HCT116 (cell line): ENCODE measurements at regions not wholly inside any gene's neighbourhood (a gene's known extent, or its start where the extent isn't known, plus 50 kb on each side); places are given as distances from the start of the nearest gene placed in this dataset.

Experiments used
- ATAC-seq: fragments of 200-7000 bp; cut with Tn5 transposase; 2 replicates; pipeline ENCODE4 v1.9.1; 2020; ENCODE audit warnings: mild to moderate bottlenecking, moderate library complexity
- BruUV-seq: library from RNA; stranded (reverse); fragments of 400-500 nt; replicated peaks from 2 replicates; lab custom pipeline; 2021; lab: Mats Ljungman, UMichigan
- CTCF ChIA-PET: fragments of 300-600 bp; sonication (Branson Sonifier 250); formaldehyde crosslinking; loops from one replicate; lab custom pipeline; 2021; ENCODE audit warnings: antibody characterized with exemption; lab: Charles Lee
- POLR2A ChIA-PET: fragments of 300-600, 350-600 bp; sonication (Branson Sonifier 250); formaldehyde crosslinking; loops from one replicate; lab custom pipeline; 2021; ENCODE audit warnings: antibody characterized with exemption; lab: Charles Lee
- RAD21 ChIA-PET, 2 experiments: fragments of 300-600 bp; sonication (Branson Sonifier 250); formaldehyde crosslinking; loops; one replicate each; lab custom pipeline; 2023; ENCODE audit warnings: low total read pairs in 2 of 2; ENCODE audit not compliant: uncharacterized antibody in 2 of 2, unreplicated experiment in 2 of 2, low non-redundant PET in 1 of 2; lab: Charles Lee
- DNase-seq: peaks from one replicate; pipeline ENCODE4 v3.0.0-alpha.2; 2010; ENCODE audit warnings: low read depth, low spot score
- H2AFZ ChIP-seq: fragments of 200-600 bp; shearing (Covaris generic), sonication (generic); 2 replicates; pipeline ENCODE4 v1.6.1; 2017; ENCODE audit warnings: low read depth, mixed run types, mixed read lengths, antibody characterized with exemption, low read length; ENCODE audit not compliant: poor library complexity, severe bottlenecking
- H3K27ac ChIP-seq: 2 replicates; pipeline ENCODE4 v1.5.1; 2012; ENCODE audit warnings: low read depth, low read length
- H3K27me3 ChIP-seq: fragments of 200-600 bp; sonication (generic); 2 replicates; pipeline ENCODE4 v1.6.1; 2016; ENCODE audit warnings: mixed run types, low read length, mixed read lengths; ENCODE audit not compliant: insufficient read depth
- H3K36me3 ChIP-seq, 2 experiments: fragments of 200-500 bp in 1 of 2; fragments of 200-600 bp in 1 of 2; sonication (Bioruptor generic) in 1 of 2; sonication (generic) in 1 of 2; 2 replicates each; pipeline versions ENCODE4 v1.5.1 to v1.6.1; 2014 to 2016; ENCODE audit warnings: low read length in 2 of 2, inconsistent platforms in 1 of 2, mixed read lengths in 1 of 2, mixed run types in 1 of 2; ENCODE audit not compliant: insufficient read depth in 2 of 2, control insufficient read depth in 1 of 2
- H3K4me1 ChIP-seq, 2 experiments: fragments of 200-600 bp in 1 of 2; sonication (generic) in 1 of 2; 2 replicates each; pipeline versions ENCODE4 v1.5.1 to v1.6.1; 2012 to 2017; ENCODE audit warnings: low read length in 2 of 2, inconsistent platforms in 1 of 2, mild to moderate bottlenecking in 1 of 2, mixed read lengths in 1 of 2, mixed run types in 1 of 2, moderate library complexity in 1 of 2; ENCODE audit not compliant: insufficient read depth in 2 of 2, control insufficient read depth in 1 of 2
- H3K4me2 ChIP-seq: fragments of 200-600 bp; sonication (generic); 2 replicates; pipeline ENCODE4 v1.6.1; 2017; ENCODE audit warnings: mixed run types, low read length, mixed read lengths
- H3K4me3 ChIP-seq, 2 experiments: fragments of 200-600 bp in 1 of 2; sonication (generic) in 1 of 2; replicated peaks in 1 of 2; 2 replicates each; pipeline ENCODE4 v1.5.1; 2011 to 2016; ENCODE audit warnings: low read length in 2 of 2, control low read depth in 1 of 2, low read depth in 1 of 2, mild to moderate bottlenecking in 1 of 2, mixed read lengths in 1 of 2, mixed run types in 1 of 2
- H3K79me2 ChIP-seq: fragments of 200-600 bp; sonication (generic); 2 replicates; pipeline ENCODE4 v1.6.1; 2017; ENCODE audit warnings: mild to moderate bottlenecking, mixed run types, low read length, moderate library complexity, mixed read lengths; ENCODE audit not compliant: insufficient read depth
- H3K9ac ChIP-seq: fragments of 200-600 bp; sonication (generic); 2 replicates; pipeline ENCODE4 v1.6.1; 2016; ENCODE audit warnings: low read length, mixed read lengths
- H3K9me2 ChIP-seq: fragments of 200-600 bp; sonication (generic), shearing (Covaris generic); 2 replicates; pipeline ENCODE4 v1.6.1; 2017; ENCODE audit warnings: mixed run types, mild to moderate bottlenecking, moderate library complexity; ENCODE audit not compliant: insufficient read depth
- H3K9me3 ChIP-seq, 2 experiments: fragments of 200-500 bp in 1 of 2; fragments of 200-600 bp in 1 of 2; sonication (Bioruptor generic) in 1 of 2; sonication (generic) in 1 of 2; 2 replicates each; pipeline ENCODE4 v1.6.1; 2014 to 2017; ENCODE audit warnings: low read length in 2 of 2, mixed read lengths in 2 of 2, inconsistent platforms in 1 of 2, low read depth in 1 of 2, mild to moderate bottlenecking in 1 of 2, mixed run types in 1 of 2, moderate library complexity in 1 of 2; ENCODE audit not compliant: control insufficient read depth in 1 of 2, insufficient read depth in 1 of 2
- H4K20me1 ChIP-seq: fragments of 200-600 bp; sonication (generic), shearing (Covaris generic); 2 replicates; pipeline ENCODE4 v1.6.1; 2017; ENCODE audit warnings: mixed run types, mild to moderate bottlenecking, moderate library complexity; ENCODE audit not compliant: insufficient read depth
- EGR1 ChIP-seq: IDR thresholded peaks from 2 replicates; pipeline ENCODE4 v1.6.1; 2012; ENCODE audit warnings: low read depth
- FOSL1 ChIP-seq: IDR thresholded peaks from 2 replicates; pipeline ENCODE4 v1.6.1; 2012; ENCODE audit warnings: low read depth
- POLR2A ChIP-seq: IDR thresholded peaks from 2 replicates; pipeline ENCODE4 v1.7.0; 2011; ENCODE audit warnings: borderline replicate concordance; ENCODE audit not compliant: insufficient read depth, insufficient read length; ENCODE audit errors: extremely low read depth
- POLR2AphosphoS5 ChIP-seq: IDR thresholded peaks from 2 replicates; pipeline ENCODE4 v1.6.1; 2011; ENCODE audit warnings: mild to moderate bottlenecking, low read depth, low read length, moderate library complexity
- RAD21 ChIP-seq: IDR thresholded peaks from 2 replicates; pipeline ENCODE4 v1.6.1; 2012; ENCODE audit warnings: low read depth, mild to moderate bottlenecking
- SIN3A ChIP-seq: IDR thresholded peaks from 2 replicates; pipeline ENCODE4 v1.6.1; 2012; ENCODE audit warnings: low read depth
- SP1 ChIP-seq: IDR thresholded peaks from 2 replicates; pipeline ENCODE4 v1.6.1; 2012; ENCODE audit warnings: low read depth
- TCF7L2 ChIP-seq: IDR thresholded peaks from 2 replicates; pipeline ENCODE4 v1.7.0; 2011; ENCODE audit warnings: borderline replicate concordance, inconsistent platforms; ENCODE audit not compliant: insufficient read depth, insufficient read length; ENCODE audit errors: extremely low read depth
- YY1 ChIP-seq: IDR thresholded peaks from 2 replicates; pipeline ENCODE4 v1.6.1; 2011; ENCODE audit warnings: low read length, low read depth, moderate library complexity, mild to moderate bottlenecking; ENCODE audit not compliant: insufficient replicate concordance; ENCODE audit errors: extremely low read depth
- ZFX ChIP-seq: fragments of 450-650 bp; IDR thresholded peaks from 2 replicates; pipeline ENCODE4 v1.6.1; 2017
- ZNF274 ChIP-seq: fragments of 200-500 bp; sonication (Bioruptor generic); IDR thresholded peaks from 2 replicates; pipeline ENCODE4 v1.6.1; 2014; ENCODE audit warnings: mild to moderate bottlenecking, low read depth, low read length, inconsistent platforms
- intact Hi-C: fragments of 100-400 bp; cut with micrococcal nuclease; formaldehyde crosslinking; loops from 2 replicates; pipeline ENCODE4 v1.10.0; 2022
- TF ChIP-seq, protein P1 (sequence below): IDR thresholded peaks from 2 replicates; pipeline ENCODE4 v1.6.1; 2011; ENCODE audit warnings: mild to moderate bottlenecking, low read length, moderate library complexity; ENCODE audit not compliant: insufficient replicate concordance; ENCODE audit errors: extremely low read depth
- TF ChIP-seq, protein P2 (sequence below): IDR thresholded peaks from 2 replicates; pipeline ENCODE4 v1.6.1; 2012
- TF ChIP-seq, protein P3 (sequence below): IDR thresholded peaks from 2 replicates; pipeline ENCODE4 v1.6.1; 2012
- TF ChIP-seq, protein P4 (sequence below): IDR thresholded peaks from 2 replicates; pipeline ENCODE4 v1.6.1; 2012; ENCODE audit warnings: low read depth

DNA sequence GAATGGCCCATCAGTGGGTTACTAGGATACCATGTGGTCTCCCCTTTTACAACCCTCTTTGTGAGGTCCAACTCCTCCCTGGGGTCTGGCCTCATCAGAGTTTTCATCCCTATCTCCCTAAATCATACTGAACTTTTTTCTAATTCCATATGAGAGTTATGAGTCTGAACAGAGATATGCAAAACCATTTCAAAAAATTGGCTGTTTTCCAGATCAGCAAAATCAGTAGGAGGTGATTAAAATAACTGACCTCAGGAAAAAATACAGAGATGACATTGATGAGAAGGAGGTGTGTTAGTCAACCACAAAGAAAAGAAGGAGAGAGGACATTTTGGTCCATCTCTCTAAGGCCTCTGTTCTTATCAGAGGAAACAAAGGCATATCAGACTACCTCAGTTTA is 200.8 kb upstream of the CFAP20DC start:
- H3K9me3 ChIP-seq, result no peaks in the 10 kb centered on the region
- RAD21 ChIA-PET, result no interaction called here
- H3K4me2 ChIP-seq, result no peak overlapping the region
- no peak overlapping the region for H2AFZ ChIP-seq
- ATAC-seq, result no peak
- no peaks in the 10 kb centered on the region for H3K36me3 ChIP-seq
- TF ChIP-seq, protein P1, sequence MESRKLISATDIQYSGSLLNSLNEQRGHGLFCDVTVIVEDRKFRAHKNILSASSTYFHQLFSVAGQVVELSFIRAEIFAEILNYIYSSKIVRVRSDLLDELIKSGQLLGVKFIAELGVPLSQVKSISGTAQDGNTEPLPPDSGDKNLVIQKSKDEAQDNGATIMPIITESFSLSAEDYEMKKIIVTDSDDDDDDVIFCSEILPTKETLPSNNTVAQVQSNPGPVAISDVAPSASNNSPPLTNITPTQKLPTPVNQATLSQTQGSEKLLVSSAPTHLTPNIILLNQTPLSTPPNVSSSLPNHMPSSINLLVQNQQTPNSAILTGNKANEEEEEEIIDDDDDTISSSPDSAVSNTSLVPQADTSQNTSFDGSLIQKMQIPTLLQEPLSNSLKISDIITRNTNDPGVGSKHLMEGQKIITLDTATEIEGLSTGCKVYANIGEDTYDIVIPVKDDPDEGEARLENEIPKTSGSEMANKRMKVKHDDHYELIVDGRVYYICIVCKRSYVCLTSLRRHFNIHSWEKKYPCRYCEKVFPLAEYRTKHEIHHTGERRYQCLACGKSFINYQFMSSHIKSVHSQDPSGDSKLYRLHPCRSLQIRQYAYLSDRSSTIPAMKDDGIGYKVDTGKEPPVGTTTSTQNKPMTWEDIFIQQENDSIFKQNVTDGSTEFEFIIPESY, result no peak
- no peak for TF ChIP-seq FOSL1
- TF ChIP-seq, protein P2, sequence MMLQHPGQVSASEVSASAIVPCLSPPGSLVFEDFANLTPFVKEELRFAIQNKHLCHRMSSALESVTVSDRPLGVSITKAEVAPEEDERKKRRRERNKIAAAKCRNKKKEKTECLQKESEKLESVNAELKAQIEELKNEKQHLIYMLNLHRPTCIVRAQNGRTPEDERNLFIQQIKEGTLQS, result no peak
- no peak for TF ChIP-seq SIN3A
- TF ChIP-seq POLR2A, result no peak
- TF ChIP-seq ZFX, result no peak
- POLR2A ChIA-PET, result no interaction called here
- no TSS peak for BruUV-seq
- no peak overlapping the region for H3K9ac ChIP-seq
- H3K9me2 ChIP-seq, result no peaks in the 10 kb centered on the region
- CTCF ChIA-PET, result no interaction called here
- H3K4me1 ChIP-seq, result no peaks in the 10 kb centered on the region
- H3K4me3 ChIP-seq, result no peak overlapping the region
- H3K27me3 ChIP-seq, result no peaks in the 10 kb centered on the region
- H3K27ac ChIP-seq, result no peak overlapping the region
- intact Hi-C loops, result no loop called here
- H3K79me2 ChIP-seq, result no peaks in the 10 kb centered on the region
- DNase-seq, result no peak
- H4K20me1 ChIP-seq, result no peaks in the 10 kb centered on the region

DNA sequence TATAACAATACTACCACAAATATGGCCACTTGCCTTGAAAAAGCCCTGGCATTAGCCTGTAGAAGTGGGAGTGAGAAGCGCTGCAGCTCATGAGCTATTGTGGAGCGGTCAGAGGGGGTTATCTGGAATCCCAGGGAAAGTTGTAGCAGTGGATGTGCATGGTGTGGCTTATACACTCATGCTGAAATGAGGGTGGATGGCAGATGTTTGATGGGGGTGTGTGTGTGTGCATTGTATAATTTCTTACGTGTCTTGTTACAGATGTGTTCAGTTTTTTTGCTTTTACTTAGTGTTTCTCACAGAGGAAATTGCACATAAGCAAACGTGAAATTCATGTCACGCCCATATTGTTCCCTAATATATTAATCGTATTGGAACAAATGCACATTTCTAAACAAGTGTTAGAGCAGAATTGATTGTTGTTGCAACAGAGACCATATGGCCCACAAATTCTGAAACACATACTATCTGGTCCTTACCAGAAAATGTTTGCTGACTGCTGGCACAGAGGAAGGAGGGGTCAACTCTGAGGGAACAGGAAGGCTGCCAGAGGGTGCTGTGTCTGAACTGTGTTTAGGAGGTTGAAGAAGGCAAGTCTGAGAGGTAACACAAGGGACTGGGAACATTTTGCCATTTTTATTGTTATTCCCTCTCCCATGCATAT is 200.0 kb upstream of the CFAP20DC start:
- H3K4me2 ChIP-seq, result no peak overlapping the region
- H3K9me2 ChIP-seq, result no peaks in the 10 kb centered on the region
- no peaks in the 10 kb centered on the region for H3K9me3 ChIP-seq
- no peak overlapping the region for H3K4me3 ChIP-seq
- H2AFZ ChIP-seq, result no peak overlapping the region
- no TSS peak for BruUV-seq
- ChIA-PET RAD21 (no interaction called here), POLR2A (no interaction called here), CTCF (no interaction called here)
- DNase-seq, result no peak
- no peaks in the 10 kb centered on the region for H3K4me1 ChIP-seq
- H3K36me3 ChIP-seq, result no peaks in the 10 kb centered on the region
- intact Hi-C loops, result no loop called here
- no peak overlapping the region for H3K27ac ChIP-seq
- H3K27me3 ChIP-seq, result no peaks in the 10 kb centered on the region
- H3K79me2 ChIP-seq, result no peaks in the 10 kb centered on the region
- no peak for TF ChIP-seq ZNF274
- TF ChIP-seq TCF7L2, result no peak
- TF ChIP-seq RAD21, result no peak
- no peak for TF ChIP-seq YY1
- TF ChIP-seq POLR2A, result no peak
- TF ChIP-seq EGR1, result no peak
- no peak for TF ChIP-seq FOSL1
- no peak for TF ChIP-seq SP1
- TF ChIP-seq, protein P3, sequence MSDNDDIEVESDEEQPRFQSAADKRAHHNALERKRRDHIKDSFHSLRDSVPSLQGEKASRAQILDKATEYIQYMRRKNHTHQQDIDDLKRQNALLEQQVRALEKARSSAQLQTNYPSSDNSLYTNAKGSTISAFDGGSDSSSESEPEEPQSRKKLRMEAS, result no peak
- TF ChIP-seq POLR2AphosphoS5, result no peak
- TF ChIP-seq, protein P4, sequence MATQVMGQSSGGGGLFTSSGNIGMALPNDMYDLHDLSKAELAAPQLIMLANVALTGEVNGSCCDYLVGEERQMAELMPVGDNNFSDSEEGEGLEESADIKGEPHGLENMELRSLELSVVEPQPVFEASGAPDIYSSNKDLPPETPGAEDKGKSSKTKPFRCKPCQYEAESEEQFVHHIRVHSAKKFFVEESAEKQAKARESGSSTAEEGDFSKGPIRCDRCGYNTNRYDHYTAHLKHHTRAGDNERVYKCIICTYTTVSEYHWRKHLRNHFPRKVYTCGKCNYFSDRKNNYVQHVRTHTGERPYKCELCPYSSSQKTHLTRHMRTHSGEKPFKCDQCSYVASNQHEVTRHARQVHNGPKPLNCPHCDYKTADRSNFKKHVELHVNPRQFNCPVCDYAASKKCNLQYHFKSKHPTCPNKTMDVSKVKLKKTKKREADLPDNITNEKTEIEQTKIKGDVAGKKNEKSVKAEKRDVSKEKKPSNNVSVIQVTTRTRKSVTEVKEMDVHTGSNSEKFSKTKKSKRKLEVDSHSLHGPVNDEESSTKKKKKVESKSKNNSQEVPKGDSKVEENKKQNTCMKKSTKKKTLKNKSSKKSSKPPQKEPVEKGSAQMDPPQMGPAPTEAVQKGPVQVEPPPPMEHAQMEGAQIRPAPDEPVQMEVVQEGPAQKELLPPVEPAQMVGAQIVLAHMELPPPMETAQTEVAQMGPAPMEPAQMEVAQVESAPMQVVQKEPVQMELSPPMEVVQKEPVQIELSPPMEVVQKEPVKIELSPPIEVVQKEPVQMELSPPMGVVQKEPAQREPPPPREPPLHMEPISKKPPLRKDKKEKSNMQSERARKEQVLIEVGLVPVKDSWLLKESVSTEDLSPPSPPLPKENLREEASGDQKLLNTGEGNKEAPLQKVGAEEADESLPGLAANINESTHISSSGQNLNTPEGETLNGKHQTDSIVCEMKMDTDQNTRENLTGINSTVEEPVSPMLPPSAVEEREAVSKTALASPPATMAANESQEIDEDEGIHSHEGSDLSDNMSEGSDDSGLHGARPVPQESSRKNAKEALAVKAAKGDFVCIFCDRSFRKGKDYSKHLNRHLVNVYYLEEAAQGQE, result no peak
- ATAC-seq, result no peak
- no peaks in the 10 kb centered on the region for H4K20me1 ChIP-seq
- no peak overlapping the region for H3K9ac ChIP-seq
